Natural killer cell treated with Interleukin-12 subunit alpha and Interleukin-12 subunit beta and Interleukin-15 and Interleukin-18, amount 100 ng/mL, for 72 hours (primary cell): ENCODE measurements at regions not wholly inside any gene's neighbourhood (a gene's known extent, or its start where the extent isn't known, plus 50 kb on each side); places are given as distances from the start of the nearest gene placed in this dataset.

Experiments
- ATAC-seq, 2 donors: fragments of 150-1000 bp; cut with Tn5 transposase in 1 of 2; sonication (Bioruptor Pico), chemical (Tn5 transposase) in 1 of 2; 2 replicates each; pipeline ENCODE4 v1.10.0; 2021
- DNase-seq: peaks from one replicate; pipeline ENCODE4 v3.0.0; 2022; ENCODE audit warnings: low spot score
- H3K27ac Mint-ChIP-seq, 2 donors: 1 replicate in 1 of 2; 2 replicates in 1 of 2; pipeline ENCODE4 v1.8.0; 2022; ENCODE audit warnings: mixed read lengths in 2 of 2, mild to moderate bottlenecking in 1 of 2, moderate library complexity in 1 of 2
- H3K27me3 Mint-ChIP-seq, 2 donors: 1 replicate in 1 of 2; 2 replicates in 1 of 2; pipeline ENCODE4 v1.8.0; 2022; ENCODE audit warnings: mixed read lengths in 2 of 2
- H3K36me3 Mint-ChIP-seq: one replicate; pipeline ENCODE4 v1.8.0; 2022; ENCODE audit warnings: mixed read lengths
- H3K4me1 Mint-ChIP-seq, 2 donors: 1 replicate in 1 of 2; 2 replicates in 1 of 2; pipeline ENCODE4 v1.8.0; 2022; ENCODE audit warnings: low read depth in 2 of 2, mixed read lengths in 2 of 2, mild to moderate bottlenecking in 1 of 2
- H3K4me3 Mint-ChIP-seq: one replicate; pipeline ENCODE4 v1.8.0; 2022; ENCODE audit warnings: mixed read lengths
- H3K9me3 Mint-ChIP-seq: 2 replicates; pipeline ENCODE4 v1.8.0; 2022; ENCODE audit warnings: mixed read lengths

DNA sequence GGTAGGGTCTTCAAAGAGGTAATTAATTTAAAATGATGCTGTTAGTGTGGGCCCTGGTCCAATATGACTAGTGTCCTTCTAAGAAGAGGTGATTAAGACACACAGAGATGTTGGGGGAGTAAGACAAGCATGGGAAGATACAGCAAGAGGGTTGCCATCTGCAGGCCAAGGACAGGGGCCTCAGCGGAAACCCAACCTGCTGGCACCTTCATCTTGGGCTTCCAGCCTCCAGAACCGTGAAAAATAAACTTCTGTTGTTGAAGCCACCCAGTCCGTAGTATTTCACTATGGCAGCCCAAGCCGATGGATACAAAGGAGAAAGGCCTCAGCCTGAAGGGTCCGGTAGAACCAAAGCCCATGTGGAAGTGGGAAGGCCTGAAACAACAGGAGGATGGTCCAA, 161.7 kb upstream of the UBE2E1 start:
- Mint-ChIP-seq H3K4me1 (peaks cover 5 to 6% of the 10 kb centered on the region in 2 donors), H3K9me3 (no peaks in the 10 kb centered on the region), H3K36me3 (no peaks in the 10 kb centered on the region), H3K27me3 (peaks cover 10 to 23% of the 10 kb centered on the region in 2 donors), H3K27ac (no peak overlapping the region), H3K4me3 (no peak overlapping the region)
- DNase-seq (no peak), ATAC-seq (no peak)

DNA sequence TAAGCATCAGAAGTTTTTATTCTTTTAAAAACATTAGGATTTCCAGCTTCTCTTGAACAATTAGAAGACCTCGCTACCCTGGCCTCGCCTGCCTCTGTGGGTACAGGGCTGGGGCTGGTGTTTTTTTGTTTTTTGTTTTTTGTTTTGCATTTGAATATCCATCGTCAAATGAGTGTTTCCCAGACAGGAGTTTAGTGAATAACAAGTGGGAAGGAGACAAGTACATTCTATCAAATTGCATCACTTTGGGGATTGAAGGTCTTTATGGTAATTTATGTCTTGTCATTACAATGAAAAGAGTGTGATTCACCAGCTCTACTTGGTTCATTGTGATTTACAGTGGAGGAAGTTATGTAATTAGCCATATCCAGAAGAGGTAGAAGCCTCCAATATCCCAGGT, 161.1 kb upstream of the UBE2E1 start:
- no peak overlapping the region for H3K27ac Mint-ChIP-seq
- ATAC-seq (no peak), DNase-seq (no peak)
- no peak overlapping the region for H3K4me3 Mint-ChIP-seq
- H3K4me1 Mint-ChIP-seq = peaks cover 6 to 7% of the 10 kb centered on the region in 2 donors
- no peaks in the 10 kb centered on the region for H3K9me3 Mint-ChIP-seq
- peaks cover 12 to 24% of the 10 kb centered on the region in 2 donors for H3K27me3 Mint-ChIP-seq
- H3K36me3 Mint-ChIP-seq = no peaks in the 10 kb centered on the region

DNA sequence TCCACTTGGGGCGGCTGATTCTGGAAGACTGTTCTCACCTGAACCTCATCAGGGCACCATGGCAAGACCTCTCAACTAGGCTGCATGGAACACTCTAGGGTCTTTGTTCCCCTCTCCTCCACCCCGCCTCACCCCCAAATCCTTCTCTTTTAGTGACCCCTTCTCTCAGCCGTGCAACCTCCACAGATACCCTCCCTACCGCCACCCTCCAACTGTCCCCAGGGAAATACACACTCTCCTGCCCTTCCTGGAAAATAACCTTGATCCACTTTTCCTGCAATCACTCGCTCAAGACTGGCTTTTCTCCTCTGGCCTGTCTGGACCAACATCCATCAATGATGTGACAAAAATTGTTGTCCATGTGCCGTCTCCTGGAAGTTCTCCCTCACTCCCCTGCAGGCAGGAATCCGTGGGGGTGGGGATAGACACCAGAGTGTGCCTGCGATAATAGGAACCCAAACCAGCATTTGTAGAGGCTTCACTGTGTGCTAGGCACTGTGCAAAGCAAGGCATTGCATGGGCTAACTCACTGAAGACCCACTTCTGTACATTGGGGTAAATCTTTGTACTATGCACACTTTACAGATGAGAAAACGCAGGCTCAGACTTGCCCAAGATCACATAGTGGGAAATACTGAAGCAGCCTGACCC, 160.1 kb upstream of the UBE2E1 start:
- Mint-ChIP-seq H3K27ac (no peak overlapping the region), H3K4me3 (no peak overlapping the region), H3K27me3 (peaks cover 16 to 31% of the 10 kb centered on the region in 2 donors), H3K4me1 (peaks cover 6 to 14% of the 10 kb centered on the region in 2 donors), H3K9me3 (no peaks in the 10 kb centered on the region), H3K36me3 (no peaks in the 10 kb centered on the region)
- DNase-seq (no peak), ATAC-seq (no peak)

DNA sequence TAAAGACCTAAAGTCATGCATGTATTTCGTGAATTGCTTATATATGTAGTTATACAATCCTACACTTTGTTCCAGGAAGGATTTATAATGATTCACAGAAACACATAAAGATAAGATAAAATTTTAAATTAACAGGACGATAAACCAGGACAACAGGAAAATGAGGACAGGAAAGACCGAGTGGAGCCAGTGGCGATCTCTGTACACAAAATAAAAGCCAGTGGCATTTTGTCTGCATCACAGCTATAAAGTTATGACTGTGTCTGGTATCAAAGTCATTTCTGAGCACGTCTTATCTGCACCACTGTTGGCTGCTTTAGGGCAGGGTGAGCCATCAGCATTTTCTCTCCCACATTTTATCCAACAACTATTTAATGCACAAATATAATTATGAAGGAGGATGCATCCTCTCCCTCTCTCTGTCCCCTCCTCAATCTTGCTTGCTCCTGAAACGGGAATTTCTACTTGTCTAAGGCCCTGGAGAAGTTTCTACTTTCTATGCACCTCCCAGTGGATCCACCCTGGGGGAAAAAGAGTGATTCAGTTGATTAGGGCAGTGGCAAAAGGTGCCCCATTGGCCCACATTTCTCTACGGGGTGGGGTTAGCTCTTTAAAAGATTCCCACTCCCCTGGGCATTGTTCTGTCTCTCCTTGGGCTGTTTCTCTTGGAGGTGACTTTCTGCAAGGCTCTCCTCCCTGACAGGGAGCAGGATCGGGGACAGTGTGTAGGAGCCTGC, 159.4 kb upstream of the UBE2E1 start:
- H3K27me3 Mint-ChIP-seq = peaks cover 16 to 32% of the 10 kb centered on the region in 2 donors
- no peak overlapping the region for H3K27ac Mint-ChIP-seq
- H3K4me1 Mint-ChIP-seq = peaks cover 6 to 14% of the 10 kb centered on the region in 2 donors
- no peak overlapping the region for H3K4me3 Mint-ChIP-seq
- ATAC-seq (no peak), DNase-seq (no peak)
- no peaks in the 10 kb centered on the region for H3K36me3 Mint-ChIP-seq
- no peaks in the 10 kb centered on the region for H3K9me3 Mint-ChIP-seq

DNA sequence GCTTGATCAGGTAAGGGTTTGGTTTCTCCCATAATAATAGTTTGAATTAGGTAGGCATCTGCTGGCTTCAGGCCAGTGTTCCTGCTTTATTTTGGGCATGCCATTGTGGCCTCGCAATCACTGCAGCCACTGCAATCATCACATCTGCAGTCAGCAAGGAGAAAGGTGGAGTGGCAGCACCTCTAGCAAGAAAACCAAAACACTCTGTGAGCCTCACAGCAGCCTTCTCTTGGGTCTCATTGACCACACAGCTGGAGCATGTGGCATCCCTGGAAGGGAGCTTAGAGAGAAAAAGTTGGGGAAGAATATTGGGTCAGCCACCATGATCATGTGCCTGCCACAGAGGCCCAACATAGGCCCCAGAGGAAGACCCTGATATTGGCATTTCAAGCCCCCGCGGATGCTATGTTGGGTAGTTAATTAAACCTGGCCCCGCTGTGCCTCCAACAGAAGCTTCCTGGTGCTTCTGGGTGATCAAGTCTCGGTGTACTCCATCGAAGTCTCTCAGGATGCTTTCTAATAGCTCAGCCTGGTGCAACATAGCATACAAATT, 158.0 kb upstream of the UBE2E1 start:
- Mint-ChIP-seq H3K4me1 (peaks cover 6 to 14% of the 10 kb centered on the region in 2 donors), H3K4me3 (no peak overlapping the region), H3K27me3 (peaks cover 16 to 32% of the 10 kb centered on the region in 2 donors), H3K27ac (no peak overlapping the region), H3K9me3 (no peaks in the 10 kb centered on the region), H3K36me3 (no peaks in the 10 kb centered on the region)
- ATAC-seq (no peak), DNase-seq (no peak)

DNA sequence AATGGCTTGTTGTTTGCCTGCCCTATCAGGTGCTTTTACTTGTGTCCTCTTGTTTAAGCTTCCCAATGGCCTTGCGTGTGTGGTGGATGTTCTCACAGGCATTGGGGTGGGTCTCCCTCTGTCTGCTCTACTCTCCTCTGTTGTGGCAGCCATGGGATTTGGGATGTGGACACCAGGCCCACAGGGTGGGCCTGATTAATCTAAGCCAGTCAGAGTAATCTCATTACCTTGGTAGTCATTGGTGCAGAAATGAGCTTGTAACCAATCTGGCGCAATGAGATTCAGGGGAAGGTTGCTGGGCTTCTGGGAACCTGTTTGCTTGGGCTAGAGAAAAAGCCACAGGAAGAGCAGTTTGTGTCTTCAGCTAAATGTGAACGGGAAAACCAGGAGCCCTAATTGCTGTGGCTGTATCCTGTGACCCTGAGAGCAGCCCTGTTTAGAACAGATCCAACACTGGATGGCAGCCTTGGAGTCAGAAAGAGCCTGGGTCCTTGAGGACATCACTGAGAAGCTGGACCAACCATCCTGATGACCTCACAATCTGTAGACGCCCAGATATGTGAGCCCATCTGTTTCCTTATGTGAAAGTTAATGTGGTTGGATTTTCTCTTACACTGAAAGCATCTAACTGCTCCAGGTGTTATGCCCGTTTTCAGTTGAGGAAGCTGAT, 157.3 kb upstream of the UBE2E1 start:
- Mint-ChIP-seq H3K27me3 (peaks cover 16 to 32% of the 10 kb centered on the region in 2 donors), H3K4me1 (peaks cover 6 to 14% of the 10 kb centered on the region in 2 donors), H3K36me3 (no peaks in the 10 kb centered on the region), H3K27ac (no peak overlapping the region), H3K9me3 (no peaks in the 10 kb centered on the region), H3K4me3 (no peak overlapping the region)
- DNase-seq (no peak), ATAC-seq (peak in 1 of 2 donors; percentile 28)

DNA sequence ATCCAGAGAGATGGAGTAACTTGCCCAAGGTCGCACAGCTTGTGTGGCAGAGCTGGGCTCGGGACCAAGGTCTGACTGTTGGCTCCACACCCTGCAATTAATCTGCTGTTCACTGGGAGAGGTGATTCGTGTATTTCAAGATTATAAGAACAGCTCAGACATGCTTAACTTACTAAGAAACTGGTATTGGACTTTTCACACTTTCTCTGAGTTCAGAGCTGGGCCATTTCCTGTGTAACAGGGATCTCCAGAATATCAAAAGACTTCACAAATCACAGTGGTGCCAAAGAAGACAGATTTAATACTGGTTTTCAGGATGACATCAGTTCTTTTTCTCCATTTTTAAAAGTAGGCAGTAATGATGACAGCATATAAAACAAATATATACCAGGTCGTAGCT, 156.8 kb upstream of the UBE2E1 start:
- Mint-ChIP-seq H3K27ac (no peak overlapping the region), H3K36me3 (no peaks in the 10 kb centered on the region), H3K27me3 (peaks cover 16 to 32% of the 10 kb centered on the region in 2 donors), H3K9me3 (no peaks in the 10 kb centered on the region), H3K4me3 (no peak overlapping the region), H3K4me1 (peaks cover 6 to 18% of the 10 kb centered on the region in 2 donors)
- ATAC-seq (peak in 1 of 2 donors; percentile 28), DNase-seq (no peak)

DNA sequence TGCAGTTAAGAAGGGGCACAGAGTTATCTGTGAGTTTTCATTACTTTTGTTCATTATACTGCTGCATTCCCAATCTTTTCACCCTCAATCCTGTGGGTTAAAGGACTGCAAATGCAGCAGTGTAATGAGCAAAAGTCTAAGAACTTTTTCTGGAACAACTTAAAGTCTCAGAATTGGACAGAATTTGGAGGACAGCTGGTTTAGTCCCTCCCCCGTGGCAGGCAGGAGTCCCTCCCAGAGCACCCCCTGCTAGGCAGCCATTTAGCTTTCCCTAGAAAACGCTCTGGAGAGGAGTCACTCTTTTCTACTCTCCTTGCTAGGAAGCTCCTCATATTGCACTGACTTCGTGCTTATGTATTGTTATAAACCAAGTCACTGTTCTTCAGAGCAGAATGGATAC, 156.3 kb upstream of the UBE2E1 start:
- no peak for ATAC-seq
- H3K27me3 Mint-ChIP-seq = peaks cover 16 to 32% of the 10 kb centered on the region in 2 donors
- no peak for DNase-seq
- H3K4me3 Mint-ChIP-seq = no peak overlapping the region
- H3K36me3 Mint-ChIP-seq = no peaks in the 10 kb centered on the region
- peaks cover 6 to 18% of the 10 kb centered on the region in 2 donors for H3K4me1 Mint-ChIP-seq
- H3K27ac Mint-ChIP-seq = no peak overlapping the region
- no peaks in the 10 kb centered on the region for H3K9me3 Mint-ChIP-seq

DNA sequence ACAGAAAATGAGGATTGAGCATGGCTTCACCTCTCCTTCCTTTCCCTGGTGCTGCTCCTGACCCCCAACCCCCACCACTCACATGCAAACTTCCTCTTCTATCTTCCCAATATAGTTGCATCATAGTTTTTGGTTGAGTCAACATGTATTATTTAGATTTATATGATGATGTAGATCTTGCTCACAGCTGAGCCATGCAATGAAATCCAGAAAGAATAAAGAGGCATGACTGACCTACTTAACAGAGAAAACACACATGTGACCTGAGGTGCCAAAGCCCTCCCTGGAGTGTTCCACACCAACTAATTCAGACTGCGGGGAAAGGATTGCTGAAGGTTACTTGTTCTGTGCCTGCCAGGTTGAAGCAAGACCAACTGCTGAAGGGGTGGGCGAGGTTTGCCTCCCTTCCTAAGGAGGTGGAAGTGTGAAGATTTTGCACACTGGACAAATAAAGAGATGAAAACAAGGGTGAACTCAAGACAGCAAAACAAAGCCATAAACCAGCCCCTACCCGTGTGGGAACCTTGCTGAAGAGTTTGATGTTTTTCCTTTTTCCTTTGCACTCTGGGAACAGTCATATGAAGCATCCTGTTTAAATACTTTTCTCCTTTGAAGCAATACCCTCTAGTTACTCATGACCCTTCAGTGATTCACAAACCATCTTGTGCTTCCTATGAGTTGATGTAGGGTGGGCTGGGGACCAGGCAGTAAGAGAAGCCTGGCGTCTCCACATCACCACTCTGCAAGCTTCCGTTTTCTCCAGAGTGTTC, 155.2 kb upstream of the UBE2E1 start:
- DNase-seq = no peak
- Mint-ChIP-seq H3K4me1 (peaks cover 6 to 18% of the 10 kb centered on the region in 2 donors), H3K4me3 (no peak overlapping the region), H3K27me3 (peaks cover 16 to 29% of the 10 kb centered on the region in 2 donors), H3K36me3 (no peaks in the 10 kb centered on the region), H3K9me3 (peaks cover under 1% of the 10 kb centered on the region), H3K27ac (no peak overlapping the region)
- ATAC-seq = no peak

DNA sequence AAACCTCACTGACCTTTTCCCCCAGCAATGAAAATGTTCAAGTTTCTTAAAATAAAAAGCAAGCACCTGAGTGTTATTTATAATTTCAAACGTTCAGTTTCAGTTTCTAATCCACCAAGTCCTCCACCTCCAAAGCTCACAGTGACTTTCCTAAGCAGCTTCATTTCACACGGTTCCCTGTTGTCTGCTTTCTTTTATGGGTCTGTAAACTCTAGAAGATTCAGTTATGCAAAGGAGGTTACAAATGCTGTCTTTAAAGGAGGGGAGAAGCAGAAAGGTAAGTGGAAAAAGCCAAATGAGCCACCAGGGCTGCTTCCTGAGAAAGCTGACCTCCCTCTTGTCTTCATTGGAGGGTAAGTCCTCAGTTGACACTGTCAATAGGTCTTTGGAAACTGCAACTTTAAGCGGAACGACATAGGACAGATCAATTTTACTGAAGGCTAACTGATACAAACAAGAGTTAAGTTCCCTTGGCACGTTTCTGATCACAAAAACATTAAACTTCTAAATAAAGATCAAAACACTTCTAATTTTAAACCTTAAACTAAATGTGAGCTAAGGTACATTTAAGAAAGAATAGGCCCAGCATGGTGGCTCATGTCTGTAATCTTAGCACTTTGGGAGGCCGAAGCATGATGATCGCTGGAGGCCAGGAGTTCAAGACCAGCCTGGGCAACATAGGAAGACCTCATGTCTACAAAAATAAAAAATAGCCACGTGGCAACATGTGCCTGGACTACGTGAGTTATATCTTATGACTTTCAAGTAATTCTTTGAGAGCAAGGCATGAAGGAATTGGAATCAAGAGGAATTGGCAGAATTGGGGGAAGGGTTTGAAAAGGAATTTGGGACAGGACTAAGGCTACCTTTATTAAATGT, 151.9 kb upstream of the UBE2E1 start:
- H3K9me3 Mint-ChIP-seq = peaks cover 3% of the 10 kb centered on the region
- no peak for ATAC-seq
- H3K27ac Mint-ChIP-seq = no peak overlapping the region
- peaks cover 11% of the 10 kb centered on the region in 2 donors for H3K27me3 Mint-ChIP-seq
- no peak for DNase-seq
- H3K4me3 Mint-ChIP-seq = no peak overlapping the region
- no peaks in the 10 kb centered on the region for H3K36me3 Mint-ChIP-seq
- H3K4me1 Mint-ChIP-seq = peaks cover 3 to 14% of the 10 kb centered on the region in 2 donors

DNA sequence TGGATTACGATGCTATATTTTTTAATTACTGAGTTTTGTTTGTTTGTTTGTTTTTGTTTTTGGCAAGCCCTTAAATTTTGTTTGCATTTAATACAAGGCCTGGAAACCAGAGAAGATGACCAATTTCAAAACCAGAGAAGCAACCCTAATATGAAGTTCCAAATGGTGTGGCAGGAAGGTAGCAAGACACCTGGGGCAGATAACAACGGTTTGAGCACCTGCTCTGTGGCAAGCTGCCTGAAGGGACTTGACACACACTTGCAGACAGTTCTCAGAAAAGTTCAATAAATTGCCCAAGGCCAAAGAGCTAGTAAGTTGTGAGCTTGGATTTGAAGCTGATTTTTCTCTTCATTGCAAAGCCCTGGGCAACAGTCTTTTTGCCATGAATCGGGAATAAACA, 151.2 kb upstream of the UBE2E1 start:
- H3K9me3 Mint-ChIP-seq = peaks cover 3% of the 10 kb centered on the region
- H3K4me3 Mint-ChIP-seq = no peak overlapping the region
- no peak for DNase-seq
- peaks cover 0 to 11% of the 10 kb centered on the region in 2 donors for H3K4me1 Mint-ChIP-seq
- H3K36me3 Mint-ChIP-seq = no peaks in the 10 kb centered on the region
- H3K27ac Mint-ChIP-seq = no peak overlapping the region
- peaks cover 7 to 8% of the 10 kb centered on the region in 2 donors for H3K27me3 Mint-ChIP-seq
- ATAC-seq = no peak

DNA sequence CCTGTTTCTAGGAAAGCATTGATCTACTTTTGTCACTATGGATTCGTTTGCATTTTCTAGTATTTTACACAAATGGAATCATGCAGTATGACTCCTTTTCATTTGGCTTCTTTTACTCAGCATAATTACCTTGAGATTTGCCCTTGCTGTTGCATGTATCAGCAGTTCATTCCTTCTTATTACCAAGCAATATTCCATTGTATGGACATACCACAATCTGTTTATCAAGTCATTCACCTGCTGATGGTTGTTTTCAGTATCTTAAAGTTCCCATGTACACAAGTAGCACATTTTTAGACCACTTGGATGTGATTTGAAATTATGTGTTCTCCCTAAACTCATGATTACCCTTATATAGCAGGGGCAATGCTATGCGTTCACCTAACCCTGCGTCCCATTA, 150.0 kb upstream of the UBE2E1 start:
- peaks cover 3% of the 10 kb centered on the region for H3K9me3 Mint-ChIP-seq

More for the DNA sequence above, 150.0 kb upstream of the UBE2E1 start:
- Mint-ChIP-seq H3K4me1 (peaks cover 0 to 9% of the 10 kb centered on the region in 2 donors), H3K27ac (no peak overlapping the region), H3K27me3 (peaks cover 0 to 8% of the 10 kb centered on the region in 2 donors), H3K36me3 (no peaks in the 10 kb centered on the region), H3K4me3 (no peak overlapping the region)
- ATAC-seq (no peak), DNase-seq (no peak)
